ENCODE measurements at regions not wholly inside any gene's neighbourhood (a gene's known extent, or its start where the extent isn't known, plus 50 kb on each side); places are given as distances from the start of the nearest gene placed in this dataset.

DNA sequence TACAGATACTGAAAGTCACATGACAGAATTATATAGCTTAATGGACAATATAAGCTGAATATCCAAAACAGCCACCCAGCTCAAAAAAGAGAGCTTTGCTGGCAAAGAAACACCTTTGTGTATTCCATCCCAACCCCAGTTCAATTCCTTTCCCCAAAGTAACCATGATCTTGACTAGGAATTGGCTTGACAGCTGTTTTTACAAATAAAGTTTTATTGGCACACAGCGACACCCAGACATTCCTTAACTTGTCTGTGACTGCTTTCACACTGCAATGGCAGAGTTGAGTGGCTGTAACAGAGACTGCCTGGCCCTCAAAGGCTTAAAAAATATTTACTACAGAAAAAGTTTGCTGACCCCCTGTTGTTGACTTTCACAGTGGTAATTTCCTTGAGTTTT, 264.0 kb upstream of the TSHZ2 start:
- DNase-seq, result no peak

DNA sequence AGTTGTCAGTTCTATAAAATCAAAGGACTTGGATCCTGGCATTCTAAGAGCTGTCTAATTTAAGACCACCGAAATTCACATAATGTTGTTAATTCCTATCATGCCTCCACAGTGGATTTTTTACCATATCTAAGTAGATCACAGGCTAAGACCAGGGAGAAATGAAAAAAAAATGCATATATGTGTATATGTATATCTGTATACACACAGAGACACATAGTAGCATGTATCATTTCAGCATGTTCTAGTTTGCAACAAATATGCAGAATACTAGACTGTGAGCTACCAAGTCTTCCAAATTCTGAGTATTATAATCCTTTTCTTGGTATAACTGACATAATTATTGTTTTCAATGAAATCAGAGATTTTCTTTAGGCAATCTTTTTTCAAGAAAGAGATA, 267.6 kb upstream of the TSHZ2 start:
- no peak for DNase-seq

DNA sequence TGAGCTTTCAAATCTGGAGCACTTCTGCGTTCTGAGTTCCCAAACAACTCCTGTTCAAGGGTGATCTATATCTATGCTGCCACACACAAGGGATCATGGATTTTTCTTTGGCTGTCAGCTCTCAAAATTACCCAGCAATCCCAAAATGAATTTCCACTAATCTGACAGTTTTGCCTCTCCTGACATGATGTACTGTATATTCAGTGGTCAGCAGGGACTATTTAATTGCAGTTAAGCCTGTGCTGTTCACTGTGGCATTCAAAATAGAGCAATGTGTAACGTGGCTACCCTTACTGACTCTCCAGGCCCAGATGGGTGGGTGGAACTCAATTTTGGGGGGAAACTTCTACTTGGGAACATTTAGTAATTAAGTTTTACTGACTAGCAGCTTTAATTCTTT, 283.8 kb upstream of the TSHZ2 start:
- no peak for DNase-seq

DNA sequence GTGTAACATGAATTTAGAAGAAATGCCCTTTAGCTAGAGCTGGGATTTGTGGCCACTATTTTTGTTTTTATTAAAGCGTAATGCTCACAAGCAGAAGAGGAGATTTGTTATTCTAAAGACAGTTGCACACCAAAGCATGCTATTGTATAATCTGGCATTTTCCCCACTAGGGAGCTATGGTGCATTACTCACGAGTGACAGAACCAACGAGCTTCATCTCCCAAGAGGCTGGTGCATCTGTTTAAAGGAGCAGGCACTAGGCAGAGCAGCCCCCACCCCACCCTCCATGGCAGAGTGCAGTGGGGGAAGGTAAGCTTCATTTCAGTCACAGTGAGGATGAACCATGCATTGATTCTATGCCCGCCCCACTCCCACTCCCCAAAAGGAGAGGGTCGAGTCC, 287.3 kb upstream of the TSHZ2 start:
- no peak for DNase-seq

DNA sequence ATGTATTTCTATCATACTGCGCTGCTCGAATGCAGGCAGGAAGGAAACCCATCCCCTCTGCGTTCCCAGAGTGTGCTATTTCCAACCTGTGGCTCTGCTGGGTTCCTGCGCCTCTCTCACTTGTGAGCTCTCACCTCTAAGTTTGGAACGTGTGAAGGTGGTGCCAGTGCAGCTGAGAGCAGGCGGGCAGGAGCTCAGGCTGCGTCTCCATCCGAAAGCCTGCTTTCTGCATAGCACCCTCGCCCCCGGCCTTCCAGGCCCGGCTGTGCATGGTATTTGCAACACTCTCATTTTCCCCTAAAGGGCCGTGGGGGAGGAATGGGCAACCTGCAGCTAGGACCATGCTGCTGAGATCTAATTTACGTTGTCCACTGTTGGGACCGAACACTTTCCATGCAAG, 288.0 kb upstream of the TSHZ2 start:
- no peak for DNase-seq

DNA sequence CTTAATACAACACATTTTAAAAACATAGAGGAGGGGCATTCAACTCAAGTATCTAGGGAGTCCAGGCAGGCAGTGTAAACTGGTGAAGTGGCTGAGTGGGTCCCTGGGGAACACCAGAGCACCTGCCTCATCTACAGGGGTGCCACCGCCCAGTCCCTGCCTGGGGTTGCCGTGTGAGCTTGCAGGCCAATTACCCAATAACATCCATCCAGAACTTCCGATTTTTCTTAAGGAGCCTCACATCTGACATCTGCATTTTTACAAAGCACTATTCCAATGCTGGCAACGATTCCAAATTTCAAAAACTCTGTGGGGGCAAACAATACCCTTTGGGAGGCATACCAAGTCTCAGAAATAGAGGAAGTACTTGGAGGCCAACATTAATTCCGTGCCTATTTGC, 288.4 kb upstream of the TSHZ2 start:
- DNase-seq, result no peak

DNA sequence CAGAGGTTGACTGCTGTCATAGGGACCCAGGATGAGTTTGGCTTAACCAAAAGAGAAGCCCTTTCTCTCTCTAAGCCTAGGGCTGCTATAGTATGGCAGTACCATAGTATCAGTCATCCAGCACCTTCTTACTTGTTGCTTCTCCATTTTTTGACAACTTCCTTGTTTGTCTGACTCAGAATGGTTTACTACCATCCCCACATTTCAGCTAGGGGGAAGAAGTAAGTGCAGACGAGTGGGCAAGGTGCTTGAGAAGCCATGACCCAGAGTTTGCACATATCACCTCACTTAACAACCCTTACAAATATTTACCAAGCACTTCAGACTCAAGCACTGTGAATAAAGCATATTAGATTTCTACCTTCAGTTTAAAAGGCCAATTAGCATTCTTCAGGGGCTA, 289.9 kb upstream of the TSHZ2 start:
- no peak for DNase-seq

DNA sequence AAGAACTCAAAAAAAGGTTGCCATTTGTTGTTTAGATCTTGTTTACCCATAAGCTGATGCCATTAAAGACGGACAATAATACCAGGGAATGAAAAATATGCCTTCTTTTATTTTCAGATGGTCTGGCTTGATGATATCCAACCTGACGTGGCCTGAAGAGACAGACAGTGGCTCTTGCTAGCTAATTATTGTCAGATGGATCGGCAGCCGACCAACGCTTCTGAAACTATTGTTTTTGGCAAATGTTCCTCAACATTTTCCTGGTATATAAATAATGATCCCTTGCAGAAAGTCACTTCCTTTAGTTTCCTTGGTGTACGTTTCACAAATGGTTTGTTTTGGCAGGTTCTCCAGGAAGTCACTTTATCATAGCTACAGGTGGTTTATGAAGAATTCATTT, 290.9 kb upstream of the TSHZ2 start:
- no peak for DNase-seq

DNA sequence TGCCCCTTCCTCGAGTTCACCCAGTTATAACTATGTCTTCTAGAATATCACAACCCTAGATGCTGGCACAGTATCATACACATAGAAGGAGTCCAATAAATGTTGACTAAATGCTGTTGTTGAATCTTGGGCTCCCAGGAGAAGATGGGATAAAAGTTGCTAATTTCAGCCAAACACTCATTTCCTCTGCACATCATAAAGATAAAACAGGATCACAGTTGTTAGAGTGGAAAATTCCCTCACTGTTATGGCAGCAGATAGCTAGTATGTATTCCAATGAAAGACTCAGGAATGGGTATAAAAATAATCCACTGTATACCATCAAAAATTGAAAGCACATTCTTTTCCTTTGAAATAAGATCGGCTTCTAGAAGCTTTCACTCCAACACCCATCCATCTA, 294.9 kb upstream of the TSHZ2 start:
- DNase-seq, result no peak

DNA sequence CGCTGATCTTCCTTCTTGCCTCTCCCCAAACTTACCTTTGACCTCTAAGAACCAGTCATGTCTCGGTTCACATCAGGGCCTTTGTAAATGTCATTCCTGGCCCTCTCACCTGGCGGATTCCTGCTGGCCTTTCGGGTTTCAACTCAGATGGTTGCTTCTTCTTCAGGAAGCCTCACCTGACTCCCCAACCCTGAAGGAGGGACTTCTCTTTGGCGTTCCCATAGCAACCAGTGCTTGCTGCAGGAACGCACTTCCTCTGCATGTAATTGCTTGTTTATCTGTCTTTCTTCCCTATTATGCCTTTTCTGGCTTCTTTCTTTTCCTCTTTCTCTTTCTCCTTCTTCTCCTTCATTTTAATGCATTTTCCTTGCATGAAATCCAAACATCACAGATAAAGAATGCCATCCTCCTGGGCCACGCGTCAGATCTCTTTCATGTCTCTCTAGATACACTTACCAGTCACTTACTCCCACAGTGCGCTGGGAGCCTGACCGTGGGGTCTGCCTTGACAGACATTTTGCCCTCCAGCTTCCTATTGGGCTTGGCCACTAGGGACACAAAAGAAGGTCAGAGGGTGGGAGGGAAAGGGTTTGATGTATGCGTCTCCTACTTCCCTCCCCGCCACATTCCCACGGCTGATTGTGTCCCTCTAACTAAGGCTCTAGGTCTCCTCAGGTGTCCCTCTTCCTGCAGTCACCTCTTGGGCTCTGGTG, 295.7 kb upstream of the TSHZ2 start:
- no peak for DNase-seq

DNA sequence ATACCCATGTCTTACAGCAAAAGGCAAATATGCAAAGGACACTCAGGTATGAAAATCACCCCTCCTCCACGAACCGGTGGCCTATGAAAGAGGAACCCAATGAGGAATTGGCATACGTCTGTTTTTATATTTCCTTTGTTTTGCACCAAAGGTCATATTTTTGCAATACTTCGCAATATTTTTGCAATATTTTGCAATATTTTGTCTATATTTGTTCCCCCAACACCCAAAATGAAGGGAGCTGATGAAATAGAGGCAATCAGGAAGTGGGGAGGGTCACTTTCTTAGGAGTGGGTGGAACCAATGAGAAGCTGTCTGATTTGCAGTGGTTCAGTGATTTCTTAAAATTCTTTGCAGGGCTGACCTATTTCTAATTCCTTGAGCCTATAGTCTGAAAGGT, 296.8 kb upstream of the TSHZ2 start:
- DNase-seq, result no peak

DNA sequence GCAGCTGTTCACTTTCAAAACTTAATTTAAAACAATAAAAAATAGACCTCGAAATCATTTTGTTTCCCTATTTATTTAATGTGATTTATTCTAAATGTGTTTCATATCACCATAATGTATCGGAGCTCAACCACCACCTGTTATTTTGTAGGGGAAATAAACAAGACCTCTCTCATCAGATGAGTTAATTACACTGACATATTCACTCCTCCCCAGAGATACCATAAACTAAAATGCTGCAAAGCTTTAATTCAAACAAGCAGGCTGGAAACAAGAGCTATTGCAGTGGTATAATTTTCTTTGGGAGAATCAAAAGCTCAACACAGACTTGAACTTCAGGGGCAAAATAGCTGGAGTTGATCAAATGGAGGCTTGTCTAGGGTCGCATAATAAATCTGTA, 303.5 kb upstream of the TSHZ2 start:
- no peak for DNase-seq

DNA sequence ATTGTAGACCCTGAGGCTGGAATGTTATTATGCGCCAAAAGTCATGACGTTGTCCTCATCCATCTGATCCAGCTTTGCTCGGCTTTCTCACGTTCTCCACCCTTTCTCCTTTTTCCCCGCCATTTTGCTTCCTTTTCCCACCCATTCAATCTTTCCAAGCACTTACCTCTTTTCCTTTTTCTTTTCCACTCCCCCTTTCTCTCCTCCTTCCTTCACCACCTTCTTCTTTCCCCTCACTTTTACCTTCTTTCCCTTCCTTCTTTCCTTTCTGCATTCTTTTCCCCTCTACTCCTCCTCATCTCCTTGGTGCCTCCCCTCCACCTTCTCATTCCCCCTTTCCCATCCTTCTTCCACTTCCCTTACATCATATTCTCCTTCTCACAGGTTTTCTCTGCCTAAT, 304.8 kb upstream of the TSHZ2 start:
- DNase-seq, result no peak

DNA sequence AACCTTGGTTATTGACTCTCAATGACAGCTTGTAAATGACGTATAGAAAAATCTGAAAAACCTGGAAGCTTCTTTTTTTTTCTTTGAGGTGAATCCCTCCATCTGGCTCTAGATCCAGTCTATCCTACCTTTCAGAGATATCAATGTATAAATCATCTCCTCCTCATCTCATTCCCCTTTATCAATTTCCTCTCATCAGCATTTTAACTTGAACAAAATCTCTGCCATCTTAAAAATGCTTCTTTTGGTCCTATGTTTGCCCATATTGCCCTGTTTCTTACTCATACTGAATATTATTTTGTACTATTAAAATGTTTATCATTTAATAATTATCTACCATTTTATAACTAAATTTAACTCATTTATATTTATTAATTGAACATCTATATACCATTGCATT, 306.7 kb upstream of the TSHZ2 start:
- DNase-seq, result no peak

DNA sequence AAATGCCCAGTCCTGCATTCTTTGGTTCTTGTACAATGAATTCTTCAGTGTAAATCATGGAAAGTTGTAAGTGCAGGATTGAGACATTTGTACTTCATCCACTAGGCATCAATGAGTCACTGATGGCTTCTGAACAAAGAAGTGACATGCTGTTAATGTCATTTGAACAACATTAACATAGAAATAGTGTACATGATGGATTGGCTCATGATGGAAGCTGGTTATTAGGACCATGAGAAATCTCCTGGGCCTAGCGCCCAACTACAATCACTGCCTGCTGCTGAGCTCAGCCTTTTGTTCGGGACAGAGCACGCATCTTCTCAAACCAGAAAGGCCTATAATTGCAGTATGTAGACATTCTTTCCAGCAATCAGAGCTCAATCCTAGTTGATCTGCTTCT, 316.8 kb upstream of the TSHZ2 start:
- DNase-seq, result no peak

DNA sequence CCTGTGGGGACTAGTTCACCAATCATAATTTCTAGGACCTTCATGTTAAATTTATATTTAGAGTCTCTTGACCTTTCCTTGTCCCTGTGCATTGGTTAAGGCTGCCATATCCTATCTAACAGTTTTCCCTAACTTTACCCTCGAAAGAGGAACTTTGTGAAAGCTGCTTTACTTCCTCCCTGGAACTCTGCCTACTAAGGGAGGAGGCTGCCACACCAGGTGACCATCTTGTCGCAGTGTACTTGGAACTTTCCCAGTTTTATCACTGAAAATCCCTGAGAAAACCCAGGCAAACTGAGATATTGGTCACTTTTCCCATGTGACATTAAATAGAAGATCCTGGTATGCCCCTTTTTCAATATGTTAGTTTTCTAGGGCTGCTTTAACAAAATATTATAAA, 317.6 kb upstream of the TSHZ2 start:
- DNase-seq, result no peak

DNA sequence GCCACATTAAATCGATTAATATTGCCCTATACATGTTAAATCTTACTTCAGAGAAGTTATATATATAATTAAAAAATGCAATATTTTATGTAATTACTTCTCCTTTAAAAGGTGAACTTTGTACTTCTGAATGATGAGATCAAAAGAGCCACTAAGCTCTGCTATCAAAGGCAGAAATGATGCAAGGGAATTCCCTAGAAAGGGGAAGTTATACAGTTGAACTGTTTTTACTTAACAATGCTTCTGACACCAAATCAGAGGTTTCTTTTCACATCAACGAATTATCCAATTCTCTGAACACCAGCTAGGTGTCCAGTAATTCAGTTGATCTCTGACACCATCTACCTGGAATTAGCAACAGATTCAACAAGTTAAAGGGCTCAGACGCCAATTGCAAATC, 319.9 kb upstream of the TSHZ2 start:
- no peak for DNase-seq

DNA sequence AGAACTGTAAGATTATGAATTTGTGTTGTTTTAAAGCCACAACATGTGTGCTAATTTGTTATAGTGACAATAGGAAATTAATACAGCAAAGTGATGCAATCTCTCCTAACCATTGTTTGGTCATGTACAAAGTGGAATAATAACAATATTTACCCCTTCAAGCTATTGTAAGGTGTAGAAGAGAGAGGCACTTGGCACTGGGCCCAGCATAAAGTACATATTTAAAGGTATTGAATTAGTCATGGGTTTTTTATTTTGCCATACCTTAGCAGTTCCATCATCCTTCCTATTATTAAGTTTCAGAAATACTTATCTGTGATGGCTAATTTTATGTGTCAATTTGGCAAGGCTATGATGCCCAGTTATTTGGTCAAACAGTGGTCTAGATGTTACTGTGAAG, 322.4 kb upstream of the TSHZ2 start:
- no peak for DNase-seq

DNA sequence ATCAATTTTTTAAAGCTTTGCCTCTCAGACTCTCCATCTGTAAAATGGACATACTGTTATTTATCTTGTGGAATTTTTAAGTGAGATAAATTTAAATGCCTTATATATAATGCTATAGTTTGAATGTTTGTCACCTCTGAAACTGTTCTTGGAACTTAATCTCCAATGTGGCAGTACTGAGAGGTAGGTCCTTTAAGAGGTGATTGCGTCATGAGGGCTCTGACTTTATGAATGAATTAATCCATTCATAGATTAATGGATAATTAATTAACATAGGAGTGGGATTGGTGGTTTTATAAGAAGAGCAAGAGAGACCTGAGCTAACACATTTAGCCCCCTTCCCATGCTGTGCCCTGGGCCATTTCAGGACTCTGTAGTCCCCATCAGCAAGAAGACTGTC, 326.3 kb upstream of the TSHZ2 start:
- DNase-seq, result no peak

DNA sequence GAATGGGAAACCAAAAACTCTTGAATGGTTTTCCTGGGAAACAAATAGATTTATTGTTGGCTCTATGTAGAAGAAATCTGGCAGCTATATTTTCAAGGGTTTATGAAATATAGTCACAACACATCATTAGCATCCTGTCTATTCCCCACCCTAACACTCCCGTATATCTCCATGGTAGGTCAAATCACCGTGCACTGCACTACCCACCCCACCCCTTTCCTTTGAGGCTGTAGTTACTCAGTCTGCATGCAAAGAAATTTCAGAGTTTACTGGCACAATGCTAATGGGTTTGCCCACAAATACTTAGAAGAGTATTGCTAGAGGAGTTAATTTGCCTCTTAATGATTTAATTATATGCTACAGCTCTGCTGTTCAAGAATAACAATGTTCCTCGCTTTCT, 329.1 kb upstream of the TSHZ2 start:
- DNase-seq, result no peak

DNA sequence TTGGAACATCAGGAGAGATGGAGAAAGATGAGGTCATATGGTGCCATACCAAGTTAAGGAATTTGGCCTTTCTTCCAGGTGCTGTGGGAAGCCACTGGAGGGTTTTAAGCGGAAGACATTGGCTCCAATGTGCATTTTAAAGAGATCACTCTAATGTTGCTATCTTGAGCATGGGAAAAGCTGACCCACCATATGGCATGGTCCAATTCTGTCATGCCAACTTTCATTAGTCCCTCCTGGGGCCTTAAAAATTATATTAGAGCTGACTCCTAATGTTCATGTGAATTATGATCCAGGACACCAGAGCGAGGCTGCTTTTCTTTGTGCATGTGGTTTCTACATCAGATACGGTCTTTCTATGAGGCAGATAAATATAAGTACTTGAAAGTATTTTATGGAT, 335.0 kb upstream of the TSHZ2 start:
- DNase-seq, result no peak

DNA sequence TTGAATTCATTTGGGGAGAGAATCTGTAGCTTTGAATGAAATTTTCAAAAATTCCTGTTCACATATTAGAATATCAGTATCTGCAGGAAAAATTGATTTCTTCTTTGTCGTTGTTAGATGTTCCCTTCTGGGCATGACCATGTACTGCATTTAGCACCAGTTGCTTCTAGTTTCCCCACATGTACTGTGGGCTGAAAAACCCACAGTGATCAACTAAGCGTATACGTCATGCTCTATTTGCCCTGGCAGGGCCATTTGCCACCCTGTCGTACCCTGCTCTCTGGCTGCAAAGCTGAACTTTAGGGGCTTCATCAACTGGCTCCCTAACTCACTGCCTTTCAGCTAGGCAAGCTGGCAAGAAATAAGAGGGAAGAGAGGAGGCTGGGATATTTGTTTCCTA, 340.7 kb upstream of the TSHZ2 start:
- DNase-seq, result no peak

DNA sequence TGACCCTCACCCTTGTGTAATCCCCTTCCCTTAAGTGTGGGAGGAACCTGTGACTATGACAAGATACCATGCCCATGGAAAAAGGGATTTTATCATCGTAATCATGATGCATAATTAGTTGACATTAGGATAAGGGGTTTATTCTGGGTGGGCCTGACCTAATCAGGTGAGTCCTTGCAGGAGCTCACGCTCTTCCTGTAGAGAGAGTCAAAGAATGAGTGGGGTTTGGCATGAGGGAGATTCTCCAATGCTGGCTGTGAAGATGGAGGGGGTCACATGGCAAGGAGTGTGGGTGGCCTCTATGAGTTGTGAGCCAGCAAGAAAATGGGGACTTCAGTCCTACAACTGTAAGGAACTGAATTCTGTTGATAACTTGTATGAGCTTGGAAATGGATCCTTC, 342.0 kb upstream of the TSHZ2 start:
- DNase-seq, result no peak

DNA sequence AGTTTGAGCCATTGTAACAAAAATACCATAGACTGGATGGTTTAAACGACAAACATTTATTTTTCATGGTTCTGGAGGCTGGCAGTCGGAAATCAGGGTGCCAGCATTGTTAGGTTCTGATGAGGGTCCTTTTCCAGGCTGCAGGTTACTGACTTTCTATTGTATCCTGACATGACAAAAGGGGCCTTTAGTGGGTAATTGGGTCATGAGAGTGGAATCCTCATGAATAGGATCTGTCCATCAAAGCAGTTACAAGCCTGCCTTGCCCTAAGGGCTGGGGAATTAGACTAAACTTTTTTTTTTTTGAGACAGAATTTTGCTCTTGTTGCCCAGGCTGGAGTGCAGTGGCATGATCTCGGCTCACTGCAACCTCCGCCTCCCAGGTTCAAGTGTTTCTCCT, 347.9 kb upstream of the TSHZ2 start:
- DNase-seq, result no peak

DNA sequence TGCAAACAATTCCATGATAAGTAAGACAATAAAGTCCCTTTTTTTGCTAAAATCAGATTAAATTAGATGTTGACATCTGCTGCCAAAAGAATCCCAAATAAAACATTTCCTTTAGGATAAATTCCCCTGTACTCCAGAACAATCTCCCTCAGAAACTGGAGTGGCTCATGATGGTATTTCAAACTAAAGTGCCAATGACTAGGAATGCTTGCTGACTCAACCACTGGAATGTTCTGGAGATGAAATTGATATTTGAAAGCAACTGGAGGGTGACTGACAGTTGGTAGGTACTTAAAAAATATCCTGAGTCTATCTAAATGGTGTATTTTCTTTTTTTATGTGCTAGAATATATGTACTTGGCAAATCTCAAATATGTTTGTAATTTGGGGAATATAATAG, 350.1 kb upstream of the TSHZ2 start:
- DNase-seq, result no peak

DNA sequence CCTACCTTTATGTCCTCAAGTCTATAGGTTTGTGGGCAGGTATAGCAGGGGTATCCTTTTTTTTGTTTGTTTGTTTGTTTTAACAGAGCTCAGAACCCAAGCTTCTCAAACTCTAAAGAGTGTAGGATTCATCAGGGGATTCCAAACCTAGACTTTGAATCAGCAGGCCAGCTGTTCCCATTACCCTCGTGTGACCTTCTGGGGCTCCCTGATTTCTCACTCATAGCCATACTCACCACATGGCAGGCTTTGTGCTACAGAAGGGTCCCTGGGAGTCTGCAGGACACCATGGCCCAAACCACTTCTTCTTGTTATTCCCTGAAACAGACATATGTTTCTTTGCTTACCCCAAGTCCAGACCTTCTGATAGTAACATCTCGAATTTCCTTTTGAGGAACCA, 350.8 kb upstream of the TSHZ2 start:
- no peak for DNase-seq

Measured in activated CD4-positive, alpha-beta T cell treated with anti-CD3 and anti-CD28 coated beads for 48 hours (primary cell).